CD4-positive, alpha-beta T cell treated with Interleukin-17A for 4 hours (primary cell): ENCODE measurements at regions not wholly inside any gene's neighbourhood (a gene's known extent, or its start where the extent isn't known, plus 50 kb on each side); places are given as distances from the start of the nearest gene placed in this dataset.

Experiments
- DNase-seq: peaks from one replicate; pipeline ENCODE4 v3.0.0-alpha.2; 2020; ENCODE audit warnings: mixed read lengths

- no peak for DNase-seq
These were observed 190.0 kb upstream of the IRS2 start for GRCh38 chr13:109976206-109976997.

GRCh38 chr13:109974354-109974753 is 188.0 kb upstream of the IRS2 start:
- DNase-seq, result no peak

- DNase-seq, result no peak
These were observed 186.9 kb upstream of the IRS2 start for GRCh38 chr13:109973279-109973678.

- DNase-seq, result no peak
These were observed 185.2 kb upstream of the IRS2 start for GRCh38 chr13:109971456-109972090.

GRCh38 chr13:109971006-109971405 is 184.6 kb upstream of the IRS2 start:
- no peak for DNase-seq

- DNase-seq, result no peak
These were observed 182.6 kb upstream of the IRS2 start for GRCh38 chr13:109968876-109969577.

GRCh38 chr13:109963960-109964563 is 177.7 kb upstream of the IRS2 start:
- DNase-seq, result no peak

- DNase-seq, result no peak
These were observed 177.0 kb upstream of the IRS2 start for GRCh38 chr13:109963384-109963783.

- DNase-seq, result no peak
These were observed 173.5 kb upstream of the IRS2 start for GRCh38 chr13:109959903-109960302.

GRCh38 chr13:109957875-109958274 is 171.5 kb upstream of the IRS2 start:
- no peak for DNase-seq

- DNase-seq, result no peak
These were observed 169.2 kb upstream of the IRS2 start for GRCh38 chr13:109955598-109955997.

GRCh38 chr13:109954441-109954840 is 168.1 kb upstream of the IRS2 start:
- no peak for DNase-seq

GRCh38 chr13:109951491-109951890 is 165.1 kb upstream of the IRS2 start:
- no peak for DNase-seq

- no peak for DNase-seq
These were observed 163.0 kb upstream of the IRS2 start for GRCh38 chr13:109949397-109949796.

GRCh38 chr13:109947006-109947405 is 160.6 kb upstream of the IRS2 start:
- DNase-seq, result no peak

GRCh38 chr13:109945206-109945960 is 159.0 kb upstream of the IRS2 start:
- DNase-seq, result no peak

GRCh38 chr13:109941951-109942350 is 155.6 kb upstream of the IRS2 start:
- no peak for DNase-seq

GRCh38 chr13:109941221-109941620 is 154.8 kb upstream of the IRS2 start:
- no peak for DNase-seq

- DNase-seq, result no peak
These were observed 154.3 kb upstream of the IRS2 start for GRCh38 chr13:109940637-109941036.

- no peak for DNase-seq
These were observed 153.5 kb upstream of the IRS2 start for GRCh38 chr13:109939838-109940237.

GRCh38 chr13:109939180-109939579 is 152.8 kb upstream of the IRS2 start:
- DNase-seq, result no peak

GRCh38 chr13:109938255-109938936 is 152.0 kb upstream of the IRS2 start:
- DNase-seq, result no peak
